ENCODE measurements at regions not wholly inside any gene's neighbourhood (a gene's known extent, or its start where the extent isn't known, plus 50 kb on each side); places are given as distances from the start of the nearest gene placed in this dataset.

DNA sequence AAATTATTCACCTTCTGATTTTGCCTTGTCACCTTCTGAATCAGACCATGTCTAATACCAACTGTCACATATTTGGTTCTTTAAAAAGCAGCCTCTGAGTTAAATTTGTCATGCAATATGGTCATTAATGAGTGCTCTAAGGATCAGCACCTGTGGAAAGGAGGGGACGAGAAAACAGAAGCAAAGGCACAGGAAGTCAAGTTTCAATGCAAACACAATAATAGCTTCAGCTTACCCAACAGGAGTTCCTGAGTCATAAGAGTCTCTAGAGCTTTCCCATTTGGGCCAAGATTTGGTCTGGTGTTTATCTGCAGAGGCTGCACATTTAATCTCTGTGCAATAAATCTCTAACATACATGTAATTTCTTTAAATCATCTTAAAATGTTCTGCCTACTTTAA is 889.8 kb downstream of the CDH8 start:
- no peak for TF ChIP-seq SIN3B (IDR thresholded peaks at IDR 0.05; ENCODE audit: low read depth)
- TF ChIP-seq ARNT (IDR thresholded peaks at IDR 0.05), result no peak
- no peak for TF ChIP-seq GTF2F1 (IDR thresholded peaks at IDR 0.05; ENCODE audit: low read depth, low read length)
- TF ChIP-seq POLR2AphosphoS5 (IDR thresholded peaks at IDR 0.05; ENCODE audit: control insufficient read depth, insufficient read depth, low read depth, low read length), result no peak
- TF ChIP-seq HDAC6 (IDR thresholded peaks at IDR 0.05; ENCODE audit: low read depth, low read length), result no peak
- no peak for TF ChIP-seq NCOA1 (IDR thresholded peaks at IDR 0.05; ENCODE audit: low read depth)
- no peak for TF ChIP-seq BHLHE40 (IDR thresholded peaks at IDR 0.05; ENCODE audit: low read length)
- no peak for TF ChIP-seq FOSL1 (tag; conservative IDR thresholded peaks at IDR 0.05)
- TF ChIP-seq EZH2 (IDR thresholded peaks at IDR 0.05; ENCODE audit: borderline replicate concordance, low read depth, low read length), result no peak
- no peak for TF ChIP-seq ZNF12 (CRISPR knock-in tag; IDR thresholded peaks at IDR 0.05)
- no peak for TF ChIP-seq CHD2 (IDR thresholded peaks at IDR 0.05; ENCODE audit: low read depth, low read length)
- TF ChIP-seq HDAC2 (IDR thresholded peaks at IDR 0.05), result no peak
